Stimulated activated CD4-positive, alpha-beta T cell treated with anti-CD3 and anti-CD28 coated beads, Interleukin-15, amount 100 ng/mL, for 1 hour (primary cell): ENCODE measurements at regions not wholly inside any gene's neighbourhood (a gene's known extent, or its start where the extent isn't known, plus 50 kb on each side); places are given as distances from the start of the nearest gene placed in this dataset.

Experiments used
- DNase-seq, 2 donors: peaks; one replicate each; pipeline ENCODE4 v3.0.0-alpha.2; 2020; ENCODE audit warnings: low read depth in 1 of 2, low spot score in 1 of 2

DNA sequence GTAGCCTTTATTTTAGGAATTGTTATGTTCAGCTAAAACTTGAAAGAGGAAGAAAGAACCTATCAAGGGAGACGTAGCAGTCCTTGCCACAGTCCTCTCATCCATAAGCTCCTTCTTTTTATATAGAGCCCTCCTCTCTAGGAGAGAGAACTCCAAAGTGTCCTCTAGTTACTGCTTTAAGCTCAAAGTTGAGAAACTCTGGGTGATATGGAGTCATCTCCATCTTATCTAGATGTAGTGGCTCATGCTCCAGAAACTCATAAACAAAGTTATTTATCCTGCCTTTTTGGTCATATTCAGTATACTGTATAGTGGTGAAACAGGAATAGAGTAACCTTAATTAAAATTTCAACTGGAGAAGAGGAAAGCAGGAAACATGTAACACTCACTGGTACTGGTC, 90.4 kb upstream of the ATF7IP start:
- no peak for DNase-seq

DNA sequence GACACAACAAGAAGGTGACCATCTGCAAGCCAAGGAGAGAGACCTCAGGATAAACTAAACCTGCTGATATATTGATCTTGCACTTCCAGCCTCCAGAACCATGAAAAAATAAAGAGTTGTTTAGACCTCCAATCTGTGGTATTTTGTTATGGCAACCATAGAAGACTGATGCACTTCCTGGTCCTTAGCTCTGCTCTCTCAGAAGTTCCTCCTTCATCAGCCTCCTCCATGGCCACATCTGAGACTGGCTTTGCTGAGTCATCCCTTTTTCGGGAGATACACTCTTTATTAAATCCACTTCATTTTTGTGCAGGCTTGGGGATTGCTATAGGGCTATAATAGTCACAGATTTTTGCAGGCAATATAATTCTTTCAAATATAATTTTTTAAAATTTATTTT, 89.6 kb upstream of the ATF7IP start:
- DNase-seq = no peak

DNA sequence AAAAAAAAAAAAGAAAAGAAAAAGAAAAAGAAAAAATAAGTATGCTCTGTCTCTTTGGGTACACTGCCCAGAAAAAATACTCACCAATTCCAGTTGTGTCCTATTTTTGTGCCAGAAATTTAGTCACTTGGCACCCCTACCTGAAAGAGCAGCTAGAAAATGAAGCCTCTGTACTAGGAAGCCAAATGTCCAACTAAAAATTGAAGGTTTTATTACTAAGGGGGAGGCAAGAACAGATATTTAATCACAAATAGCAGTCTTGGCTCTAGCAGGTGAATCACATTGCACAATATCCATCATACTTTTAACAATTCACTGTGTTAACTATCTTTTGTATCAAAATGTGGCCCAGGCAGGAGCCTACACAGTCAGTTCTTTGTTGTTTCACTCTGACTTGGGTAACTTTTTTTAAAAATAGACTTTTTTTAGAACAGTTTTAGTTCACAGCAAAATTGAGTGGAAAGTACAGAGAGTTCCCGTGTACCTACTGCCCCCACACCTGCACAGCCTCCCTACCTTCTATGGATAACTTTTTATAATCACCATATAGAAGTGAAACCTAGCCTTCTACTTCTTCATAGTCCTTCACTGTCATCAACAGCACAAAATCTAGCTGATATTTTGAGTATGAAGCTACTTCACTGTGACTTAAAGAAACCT, 87.1 kb upstream of the ATF7IP start:
- DNase-seq = no peak

DNA sequence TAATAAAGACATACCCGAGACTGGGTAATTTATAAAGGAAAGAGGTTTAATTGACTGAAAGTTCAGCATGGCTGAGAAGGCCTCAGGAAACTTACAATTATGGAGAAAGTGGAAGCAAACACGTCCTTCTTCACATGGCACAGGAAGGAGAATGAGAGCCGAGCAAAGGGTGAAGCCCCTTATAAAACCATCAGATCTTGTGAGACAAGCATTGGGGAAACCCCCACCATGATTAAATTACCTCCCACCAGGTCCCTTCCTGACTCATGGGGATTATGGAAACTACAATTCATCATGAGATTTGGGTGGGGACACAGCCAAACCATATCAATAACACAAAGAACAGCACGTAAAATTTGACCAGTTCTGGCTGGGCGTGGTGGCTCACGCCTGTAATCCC, 85.6 kb upstream of the ATF7IP start:
- no peak for DNase-seq

DNA sequence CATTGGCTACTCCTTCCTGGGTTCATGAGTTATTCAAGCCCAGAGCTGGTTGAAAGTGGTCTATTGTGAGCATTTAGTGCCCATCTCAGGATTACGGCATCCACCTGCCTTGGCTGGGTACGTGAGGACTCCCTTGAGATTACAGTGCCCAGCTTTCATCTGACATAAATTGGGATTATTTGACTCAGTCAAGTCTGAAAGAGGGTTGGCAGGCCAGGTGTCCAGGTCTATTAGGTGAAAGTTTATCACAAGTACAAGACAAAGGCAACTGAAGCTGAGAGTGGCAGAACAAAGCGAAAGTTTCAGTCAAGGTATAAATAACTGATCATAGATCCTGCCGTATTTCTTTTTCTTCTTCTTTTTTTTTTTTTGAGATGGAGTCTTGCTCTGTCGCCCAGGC, 84.6 kb upstream of the ATF7IP start:
- no peak for DNase-seq

DNA sequence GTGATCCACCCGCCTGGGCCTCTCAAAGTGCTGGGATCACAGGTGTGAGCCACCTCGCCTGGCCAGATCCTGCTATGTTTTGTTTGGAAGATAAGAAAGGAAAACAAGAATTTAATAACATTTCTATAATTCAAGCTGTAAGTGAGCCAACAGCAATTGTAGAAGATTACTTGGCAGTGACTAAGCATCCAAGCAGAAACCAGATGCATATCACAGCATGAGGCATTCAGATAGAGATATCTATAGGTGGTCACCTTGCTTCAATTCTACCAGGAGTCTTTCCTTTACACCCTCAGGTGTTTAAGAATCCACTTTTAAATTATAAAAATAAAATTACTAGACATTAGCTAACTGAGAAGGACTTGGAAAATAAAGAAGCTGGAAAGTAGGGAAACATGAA, 83.9 kb upstream of the ATF7IP start:
- no peak for DNase-seq

DNA sequence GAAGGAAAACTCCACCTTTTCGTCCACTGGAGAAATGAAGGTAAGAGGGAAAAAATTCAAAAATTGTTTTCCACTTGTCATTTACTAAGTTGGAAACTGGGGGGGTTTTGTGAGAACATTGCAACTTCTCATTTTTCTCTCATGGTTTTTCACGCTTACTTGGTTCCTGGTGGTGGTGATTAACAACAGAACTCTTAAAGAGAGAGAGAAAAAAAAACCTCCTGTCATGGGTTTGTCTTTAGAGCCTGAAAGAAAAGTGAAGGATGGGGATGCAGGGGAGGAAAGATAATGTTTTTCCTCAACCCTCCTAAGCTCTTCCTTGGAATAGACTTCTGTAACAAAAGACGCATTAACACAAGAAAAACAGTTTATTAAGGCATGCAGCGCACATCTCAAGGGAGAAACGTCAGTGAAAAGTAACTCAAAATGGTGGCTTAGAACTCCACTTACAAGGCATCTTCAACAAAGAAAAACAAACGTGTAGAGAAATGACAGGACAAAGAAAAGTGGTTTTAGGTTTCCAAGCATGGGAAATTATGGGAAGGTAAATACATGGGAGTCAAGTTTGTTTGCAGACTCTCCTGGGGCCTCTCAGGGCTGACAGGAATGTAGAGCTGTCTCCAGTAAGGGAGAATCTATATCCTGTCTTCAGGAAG, 81.9 kb upstream of the ATF7IP start:
- DNase-seq = no peak

DNA sequence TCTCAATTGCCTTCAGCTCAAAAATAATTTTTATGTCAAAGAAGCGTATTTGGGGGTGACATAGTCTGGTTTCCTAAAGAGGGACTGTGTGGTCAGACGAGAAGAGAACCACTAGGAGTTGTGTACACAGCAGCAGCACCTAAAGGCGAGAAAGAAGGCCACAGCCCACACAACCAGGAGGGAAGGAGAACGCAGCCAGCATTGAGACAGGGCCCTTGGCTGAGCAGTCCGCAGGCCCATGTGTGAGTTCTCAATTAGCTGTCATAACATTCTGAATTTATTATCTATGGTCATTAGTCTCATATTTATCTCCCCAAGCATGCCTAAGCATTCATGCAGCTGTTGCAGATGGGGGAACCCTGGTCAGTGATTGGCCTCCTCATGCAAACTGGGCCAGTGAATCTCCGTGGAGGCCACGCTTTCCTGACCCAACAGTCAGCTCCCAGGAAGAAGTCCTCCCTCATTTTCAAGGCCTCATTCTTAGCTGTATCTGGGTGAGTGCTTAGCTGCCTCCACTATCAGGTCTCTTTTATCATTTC, 81.2 kb upstream of the ATF7IP start:
- DNase-seq = no peak

DNA sequence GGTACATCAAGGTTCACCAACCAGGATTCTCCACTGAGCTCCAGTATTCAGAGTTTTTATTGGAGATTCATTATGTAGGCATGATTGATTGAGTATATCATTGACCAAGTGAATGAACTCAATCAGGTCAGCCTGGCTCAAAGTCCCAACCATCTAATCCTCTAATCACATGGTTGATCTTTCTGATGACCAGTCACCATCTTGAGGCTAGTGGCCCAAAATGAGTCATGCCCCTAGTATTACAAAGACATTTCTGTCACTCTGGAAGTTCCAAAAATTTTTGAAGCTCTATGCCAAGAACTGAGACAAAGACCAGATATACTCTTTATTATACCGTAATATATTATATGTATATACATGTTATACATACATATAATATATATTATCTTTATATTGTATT, 75.9 kb upstream of the ATF7IP start:
- no peak for DNase-seq

DNA sequence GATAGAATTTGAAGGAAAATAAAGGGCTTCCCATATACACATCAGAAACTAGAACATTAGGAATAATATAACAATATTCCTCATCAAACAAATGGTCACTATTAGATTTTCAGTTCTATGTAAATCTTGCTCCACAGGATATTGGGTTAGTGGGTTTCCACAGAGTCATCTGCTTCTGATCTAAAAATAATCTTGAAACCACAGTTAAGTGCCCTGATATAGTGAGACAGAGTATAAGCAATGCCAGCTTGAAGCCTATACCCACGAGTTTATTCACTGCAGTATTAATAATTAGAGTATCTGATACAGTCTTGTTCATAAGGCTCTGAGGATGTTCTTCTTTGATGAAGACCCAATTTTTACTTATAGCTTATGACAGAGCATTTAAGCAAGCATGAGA, 74.5 kb upstream of the ATF7IP start:
- DNase-seq = no peak

DNA sequence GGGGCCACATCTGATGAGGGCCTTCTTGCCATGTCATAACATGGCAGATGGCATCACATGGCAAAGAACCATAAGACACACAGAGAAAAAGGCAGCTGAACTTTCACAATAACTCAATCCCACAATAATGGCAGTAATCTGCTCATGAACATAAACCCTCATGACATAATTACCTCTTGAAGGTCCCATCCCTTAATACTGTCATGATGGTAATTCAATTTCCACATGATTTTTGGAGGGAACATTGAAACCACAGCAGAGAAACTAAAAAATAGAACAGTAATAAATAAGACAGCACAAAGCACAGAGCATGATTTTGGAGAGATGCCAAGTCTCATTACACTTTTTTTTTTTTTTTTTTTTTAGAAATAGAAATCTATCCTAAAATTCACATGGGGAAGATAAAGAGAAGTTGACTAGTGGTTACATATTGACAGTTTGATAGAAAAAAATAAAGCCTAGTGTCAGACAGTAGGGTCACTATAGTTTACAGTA, 61.8 kb upstream of the ATF7IP start:
- no peak for DNase-seq

DNA sequence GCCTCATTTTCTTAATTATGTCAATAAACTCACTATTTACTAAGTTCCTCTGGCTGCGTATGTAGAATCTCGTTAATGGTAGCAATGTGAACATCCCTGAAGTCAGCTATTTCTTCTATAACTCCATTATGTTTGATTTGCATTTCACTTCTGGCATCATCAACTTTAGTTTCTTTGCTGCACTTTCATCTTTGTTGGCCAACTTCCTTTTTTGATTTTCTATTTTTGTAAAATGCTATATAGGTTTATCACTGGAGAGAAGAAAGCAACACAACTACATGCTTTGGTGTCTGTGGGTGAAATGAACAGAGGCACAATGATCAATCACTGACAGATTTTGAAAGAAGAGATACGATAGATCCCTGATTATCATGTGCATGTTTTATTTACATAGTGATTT, 58.5 kb upstream of the ATF7IP start:
- no peak for DNase-seq

DNA sequence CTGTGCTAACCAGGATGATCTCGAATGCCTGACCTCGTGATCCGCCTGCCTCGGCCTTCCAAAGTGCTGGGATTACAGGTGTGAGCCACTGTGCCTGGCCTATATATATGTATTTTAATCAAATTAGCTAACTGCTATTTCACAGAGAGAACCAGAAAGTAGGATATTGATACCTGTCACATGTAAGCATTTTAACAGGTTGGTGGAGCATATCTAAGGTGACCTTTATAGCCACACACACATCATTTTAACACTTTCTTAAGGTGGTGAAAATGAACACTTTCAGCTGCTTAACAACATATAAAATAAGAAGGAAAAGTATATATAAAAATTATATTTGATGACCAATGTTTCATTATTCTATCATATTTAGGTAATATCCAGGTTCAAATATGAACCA, 57.0 kb upstream of the ATF7IP start:
- no peak for DNase-seq

DNA sequence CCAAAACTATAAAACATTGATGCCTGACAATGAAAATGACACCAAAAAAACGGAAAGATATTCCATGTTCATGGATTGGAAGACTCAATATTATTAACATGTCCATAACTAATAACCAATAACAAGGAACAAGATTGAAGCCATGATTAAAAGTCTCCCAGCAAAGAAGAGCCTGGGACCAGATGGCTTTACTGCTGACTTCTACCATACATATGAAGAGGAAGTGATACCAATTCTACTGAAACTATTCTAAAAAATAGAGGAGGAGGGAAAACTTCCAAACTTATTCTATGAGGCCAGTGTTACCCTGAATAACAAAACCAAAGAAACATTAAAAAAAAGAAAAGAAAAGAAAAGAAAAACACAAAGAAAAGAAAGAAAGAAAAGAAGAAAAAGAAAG, 54.6 kb upstream of the ATF7IP start:
- no peak for DNase-seq

DNA sequence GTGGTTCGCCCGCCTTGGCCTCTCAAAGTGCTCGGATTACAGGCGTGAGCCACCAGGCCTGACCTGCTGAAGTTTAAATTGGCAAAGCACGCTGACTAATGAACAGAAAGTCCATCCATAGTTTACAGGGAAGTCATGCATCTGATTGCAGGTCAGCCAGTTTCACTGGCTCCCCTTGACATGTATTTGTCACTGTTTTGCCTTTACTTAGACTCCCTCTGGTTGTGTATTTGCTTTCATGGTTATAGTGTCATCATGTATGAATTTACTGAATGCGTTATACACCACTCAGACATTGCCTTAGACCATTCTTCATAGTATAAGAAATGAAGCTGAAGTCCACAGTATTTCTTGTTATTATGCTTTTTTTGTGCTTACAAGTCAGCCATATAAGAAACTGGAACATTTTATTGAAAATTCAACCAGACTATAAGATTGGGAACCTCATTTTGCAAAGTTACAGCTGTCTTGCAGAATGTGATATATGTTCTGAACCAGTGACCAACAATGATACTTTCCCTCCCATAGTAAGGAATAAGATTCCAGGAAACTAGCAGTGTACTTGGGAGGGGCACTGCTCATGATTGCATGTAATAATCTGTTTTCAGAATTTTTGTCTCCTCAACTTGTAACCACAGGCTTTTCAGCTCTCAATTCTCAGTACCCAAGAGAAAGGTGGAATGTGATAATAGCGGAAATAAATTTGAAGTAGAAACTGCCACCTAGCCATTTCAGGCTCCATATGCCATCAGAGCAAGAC, 51.9 kb upstream of the ATF7IP start:
- DNase-seq = no peak

DNA sequence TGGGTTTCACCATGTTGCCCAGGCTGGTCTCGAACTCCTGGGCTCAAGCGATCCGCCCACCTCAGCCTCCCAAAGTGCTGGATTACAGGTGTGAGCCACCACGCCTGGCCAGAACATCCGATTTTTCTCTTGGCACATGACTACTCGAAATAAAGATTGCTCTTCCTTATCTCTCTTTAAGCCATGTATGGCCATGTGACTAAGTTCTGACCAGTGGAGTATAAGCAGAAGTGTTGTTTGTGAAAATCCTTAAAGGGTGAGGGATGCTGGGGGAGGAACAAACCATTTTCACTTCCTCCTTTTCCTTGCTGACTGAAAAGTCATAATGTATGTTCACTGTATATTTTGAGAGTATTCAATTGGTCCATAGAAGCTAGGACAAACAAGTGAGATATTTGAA, 50.7 kb upstream of the ATF7IP start:
- DNase-seq = no peak

DNA sequence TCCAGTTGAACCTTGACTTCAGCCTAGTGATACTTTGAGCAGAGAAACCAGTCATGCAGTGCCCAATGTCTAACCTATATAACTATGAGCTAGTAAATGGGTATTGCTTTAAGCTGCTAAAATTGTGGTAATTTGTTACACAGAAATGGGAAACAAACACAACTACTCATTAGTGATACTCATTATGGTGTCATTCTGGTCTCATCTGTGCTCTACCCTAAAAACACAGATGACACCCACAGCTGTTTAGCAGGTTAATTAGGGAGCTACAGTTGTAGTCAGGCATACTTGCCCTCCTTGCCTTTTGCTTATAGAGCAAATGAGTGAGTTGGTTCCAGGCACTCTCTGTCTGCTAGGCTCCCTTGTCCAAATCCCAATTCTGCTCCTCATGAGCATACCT, 50.0 kb upstream of the ATF7IP start:
- no peak for DNase-seq
